DND-41 (cell line): ENCODE measurements at regions not wholly inside any gene's neighbourhood (a gene's known extent, or its start where the extent isn't known, plus 50 kb on each side); places are given as distances from the start of the nearest gene placed in this dataset.

Experiments used
- ATAC-seq: fragments of 200-7000 bp; cut with Tn5 transposase; 3 replicates; pipeline ENCODE4 v1.9.1; 2021; ENCODE audit warnings: low read depth; ENCODE audit not compliant: insufficient read depth
- DNase-seq: peaks from one replicate; pipeline ENCODE4 v3.0.0-alpha.2; 2020
- H2AFZ ChIP-seq: 2 replicates; pipeline ENCODE4 v1.6.0; 2012; ENCODE audit warnings: low read depth, low read length
- H3K27ac ChIP-seq: 2 replicates; pipeline ENCODE4 v1.5.1; 2012; ENCODE audit warnings: low read length, inconsistent platforms
- H3K27me3 ChIP-seq: fragments of 200-600 bp; sonication (generic); 2 replicates; pipeline ENCODE4 v1.6.0; 2012; ENCODE audit warnings: low read length, mild to moderate bottlenecking, inconsistent platforms; ENCODE audit not compliant: insufficient read depth, poor library complexity
- H3K36me3 ChIP-seq: 2 replicates; pipeline ENCODE4 v1.5.1; 2012; ENCODE audit warnings: low read length, inconsistent platforms; ENCODE audit not compliant: insufficient read depth
- H3K4me1 ChIP-seq: 2 replicates; pipeline ENCODE4 v1.5.1; 2012; ENCODE audit warnings: mild to moderate bottlenecking, low read length; ENCODE audit not compliant: insufficient read depth
- H3K4me2 ChIP-seq: 2 replicates; pipeline ENCODE4 v1.6.0; 2012; ENCODE audit warnings: mild to moderate bottlenecking, moderate library complexity, low read length, inconsistent platforms; ENCODE audit not compliant: insufficient read depth
- H3K4me3 ChIP-seq, 2 experiments: fragments of 200-600 bp in 1 of 2; shearing (Covaris generic) in 1 of 2; 2 replicates each; pipeline ENCODE4 v1.5.1; 2012 to 2016; ENCODE audit warnings: inconsistent platforms in 2 of 2, low read length in 2 of 2, mild to moderate bottlenecking in 2 of 2, low read depth in 1 of 2, moderate library complexity in 1 of 2
- H3K79me2 ChIP-seq: 2 replicates; pipeline ENCODE4 v1.6.0; 2012; ENCODE audit warnings: low read length, inconsistent platforms; ENCODE audit not compliant: insufficient read depth
- H3K9ac ChIP-seq: 2 replicates; pipeline ENCODE4 v1.6.0; 2012; ENCODE audit warnings: low read depth, mild to moderate bottlenecking, inconsistent platforms, low read length, moderate library complexity
- H3K9me3 ChIP-seq: 2 replicates; pipeline ENCODE4 v1.5.1; 2012; ENCODE audit warnings: low read length, moderate library complexity, mild to moderate bottlenecking, inconsistent platforms; ENCODE audit not compliant: insufficient read depth, severe bottlenecking
- H4K20me1 ChIP-seq: 2 replicates; pipeline ENCODE4 v1.6.0; 2012; ENCODE audit warnings: low read length; ENCODE audit not compliant: insufficient read depth
- EZH2 ChIP-seq: IDR thresholded peaks from 3 replicates; pipeline ENCODE4 v1.6.1; 2012; ENCODE audit warnings: borderline replicate concordance, low read depth, mild to moderate bottlenecking, moderate library complexity, low read length, inconsistent platforms; ENCODE audit not compliant: severe bottlenecking
- TF ChIP-seq, protein P1 (sequence below): IDR thresholded peaks from 2 replicates; pipeline ENCODE4 v1.5.1; 2012; ENCODE audit warnings: borderline replicate concordance, low read length, moderate library complexity, mild to moderate bottlenecking; ENCODE audit not compliant: poor library complexity, severe bottlenecking; ENCODE audit errors: extremely low read depth

DNA sequence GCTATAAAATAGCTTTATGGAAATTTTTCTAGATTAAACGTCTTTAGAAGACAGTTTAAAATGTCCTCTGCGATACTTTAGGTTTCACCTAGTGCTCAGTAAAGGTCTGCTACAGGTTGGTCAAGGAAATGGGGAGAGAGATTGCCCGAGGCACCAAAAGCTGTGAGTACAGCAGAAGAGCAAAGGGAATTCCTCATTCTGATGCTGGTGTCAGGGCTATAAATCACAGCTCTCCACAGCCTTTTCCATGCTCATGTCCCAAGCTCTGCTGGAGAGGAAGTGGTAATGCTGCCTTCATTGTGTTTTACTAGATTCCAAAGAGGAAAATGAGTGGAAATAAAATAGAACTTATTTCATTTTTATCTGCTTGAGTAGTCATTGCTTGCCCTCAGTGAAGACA lies 2060.4 kb downstream of the ARAP2 start:
- TF ChIP-seq, protein P1, sequence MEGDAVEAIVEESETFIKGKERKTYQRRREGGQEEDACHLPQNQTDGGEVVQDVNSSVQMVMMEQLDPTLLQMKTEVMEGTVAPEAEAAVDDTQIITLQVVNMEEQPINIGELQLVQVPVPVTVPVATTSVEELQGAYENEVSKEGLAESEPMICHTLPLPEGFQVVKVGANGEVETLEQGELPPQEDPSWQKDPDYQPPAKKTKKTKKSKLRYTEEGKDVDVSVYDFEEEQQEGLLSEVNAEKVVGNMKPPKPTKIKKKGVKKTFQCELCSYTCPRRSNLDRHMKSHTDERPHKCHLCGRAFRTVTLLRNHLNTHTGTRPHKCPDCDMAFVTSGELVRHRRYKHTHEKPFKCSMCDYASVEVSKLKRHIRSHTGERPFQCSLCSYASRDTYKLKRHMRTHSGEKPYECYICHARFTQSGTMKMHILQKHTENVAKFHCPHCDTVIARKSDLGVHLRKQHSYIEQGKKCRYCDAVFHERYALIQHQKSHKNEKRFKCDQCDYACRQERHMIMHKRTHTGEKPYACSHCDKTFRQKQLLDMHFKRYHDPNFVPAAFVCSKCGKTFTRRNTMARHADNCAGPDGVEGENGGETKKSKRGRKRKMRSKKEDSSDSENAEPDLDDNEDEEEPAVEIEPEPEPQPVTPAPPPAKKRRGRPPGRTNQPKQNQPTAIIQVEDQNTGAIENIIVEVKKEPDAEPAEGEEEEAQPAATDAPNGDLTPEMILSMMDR, result no peak
- TF ChIP-seq EZH2, result no peak
- H3K4me3 ChIP-seq, result no peak overlapping the region
- H3K36me3 ChIP-seq, result no peaks in the 10 kb centered on the region
- no peaks in the 10 kb centered on the region for H3K4me1 ChIP-seq
- no peaks in the 10 kb centered on the region for H3K79me2 ChIP-seq
- no peak for DNase-seq
- H4K20me1 ChIP-seq, result no peaks in the 10 kb centered on the region
- ATAC-seq, result no peak
- no peak overlapping the region for H2AFZ ChIP-seq
- no peak overlapping the region for H3K4me2 ChIP-seq
- H3K27ac ChIP-seq, result no peak overlapping the region
- no peaks in the 10 kb centered on the region for H3K27me3 ChIP-seq
- no peak overlapping the region for H3K9ac ChIP-seq
- H3K9me3 ChIP-seq, result no peaks in the 10 kb centered on the region

- TF ChIP-seq, protein P1, result no peak
- no peak for TF ChIP-seq EZH2
- Histone ChIP-seq H3K36me3 (no peaks in the 10 kb centered on the region), H4K20me1 (no peaks in the 10 kb centered on the region), H3K4me2 (no peak overlapping the region), H3K27ac (no peak overlapping the region), H3K9me3 (no peaks in the 10 kb centered on the region), H3K4me1 (no peaks in the 10 kb centered on the region), H3K4me3 (no peak overlapping the region), H3K79me2 (no peaks in the 10 kb centered on the region), H3K27me3 (no peaks in the 10 kb centered on the region), H3K9ac (no peak overlapping the region), H2AFZ (no peak overlapping the region)
- ATAC-seq, result no peak
- no peak for DNase-seq
Observed at GRCh38 chr4:34187056-34187455, 2057.3 kb downstream of the ARAP2 start.

DNA sequence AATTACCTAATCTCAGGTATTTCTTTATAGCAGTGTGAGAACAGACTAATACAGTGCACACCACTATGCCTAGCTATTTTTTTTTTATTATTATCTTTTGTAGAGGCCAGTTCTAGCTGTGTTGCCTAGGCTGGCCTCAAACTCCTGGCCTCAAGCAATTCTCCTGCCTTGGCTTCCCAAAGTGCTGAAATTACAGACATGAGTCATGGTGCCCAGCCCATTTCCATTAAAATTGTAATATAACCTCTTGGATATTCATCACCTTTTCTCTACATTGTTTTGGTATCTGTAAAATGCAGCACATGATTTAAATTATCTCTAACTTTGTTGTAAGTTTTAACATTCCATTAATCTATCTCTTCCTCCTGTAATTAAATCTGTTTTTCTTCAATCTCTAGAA lies 2052.9 kb downstream of the ARAP2 start:
- no peaks in the 10 kb centered on the region for H3K79me2 ChIP-seq
- H3K4me3 ChIP-seq, result no peak overlapping the region
- no peak for TF ChIP-seq EZH2
- TF ChIP-seq, protein P1, result no peak
- H4K20me1 ChIP-seq, result no peaks in the 10 kb centered on the region
- H3K27me3 ChIP-seq, result no peaks in the 10 kb centered on the region
- H3K36me3 ChIP-seq, result no peaks in the 10 kb centered on the region
- H3K4me2 ChIP-seq, result no peak overlapping the region
- H3K27ac ChIP-seq, result no peak overlapping the region
- ATAC-seq, result no peak
- no peak overlapping the region for H2AFZ ChIP-seq
- H3K9ac ChIP-seq, result no peak overlapping the region
- no peak for DNase-seq
- H3K9me3 ChIP-seq, result no peaks in the 10 kb centered on the region
- no peaks in the 10 kb centered on the region for H3K4me1 ChIP-seq
